K562 (cell line): ENCODE measurements at regions not wholly inside any gene's neighbourhood (a gene's known extent, or its start where the extent isn't known, plus 50 kb on each side); places are given as distances from the start of the nearest gene placed in this dataset.

ENCODE experiments used
- ATAC-seq: fragments of 200-7000 bp; cut with Tn5 transposase; 3 replicates; pipeline ENCODE4 v1.9.1; 2020; ENCODE audit warnings: moderate library complexity
- BruUV-seq: library from RNA; stranded (reverse); fragments of 400-500 nt; replicated peaks from 2 replicates; lab custom pipeline; 2021; lab: Mats Ljungman, UMichigan
- CTCF ChIA-PET: fragments of 300-600 bp; formaldehyde crosslinking; extraction: SDS; loops from one replicate; lab custom pipeline; 2021; ENCODE audit warnings: low intra/inter-chr PET ratio; lab: Yijun Ruan, JAX
- POLR2A ChIA-PET: fragments of 300-600, 350-650 bp; sonication (Branson Sonifier 250); formaldehyde crosslinking; extraction: SDS; loops from one replicate; lab custom pipeline; 2021; ENCODE audit warnings: antibody characterized with exemption, inconsistent platforms; lab: Yijun Ruan, JAX
- DNase-seq, 4 experiments: peaks; one replicate each; pipeline versions ENCODE4 v3.0.0 to v3.0.0-alpha.2; 2011 to 2018; ENCODE audit warnings: low spot score in 3 of 4, mixed read lengths in 3 of 4; ENCODE audit errors: extremely low read depth in 1 of 4
- FAIRE-seq: peaks from 2 replicates; lab custom pipeline; 2011; peaks lifted over from hg19 to GRCh38; lab: Jason Lieb, UNC
- H2AFZ ChIP-seq: 2 replicates; pipeline ENCODE4 v1.6.0; 2011; ENCODE audit warnings: low read depth, low read length, control low read depth, inconsistent platforms
- H3K27ac ChIP-seq: fragments of 200-600 bp; 3 replicates; pipeline ENCODE4 v1.8.0; 2011; ENCODE audit warnings: low read depth, mild to moderate bottlenecking, control low read depth, inconsistent platforms, low read length, moderate library complexity, mixed read lengths; ENCODE audit errors: extremely low read depth
- H3K27me3 ChIP-seq, 2 experiments: fragments of 300-600 bp in 1 of 2; 2 replicates in 1 of 2; 3 replicates in 1 of 2; pipeline versions ENCODE4 v1.6.0 to v1.8.0; 2011; ENCODE audit warnings: inconsistent platforms in 2 of 2, low read length in 2 of 2, mild to moderate bottlenecking in 1 of 2, mixed read lengths in 1 of 2, moderate library complexity in 1 of 2; ENCODE audit not compliant: control insufficient read depth in 2 of 2, insufficient read depth in 2 of 2
- H3K36me3 ChIP-seq: fragments of 300-600 bp; 3 replicates; pipeline ENCODE4 v1.8.0; 2011; ENCODE audit warnings: mild to moderate bottlenecking, low read length, inconsistent platforms; ENCODE audit not compliant: control insufficient read depth, insufficient read depth
- H3K4me1 ChIP-seq, 2 experiments: fragments of 200-600 bp in 1 of 2; replicated peaks in 1 of 2; 2 replicates in 1 of 2; 3 replicates in 1 of 2; pipeline versions ENCODE4 v1.5.1 to v1.8.0; 2011; ENCODE audit warnings: inconsistent platforms in 2 of 2, low read length in 2 of 2, mild to moderate bottlenecking in 1 of 2, mixed read lengths in 1 of 2, moderate library complexity in 1 of 2; ENCODE audit not compliant: control insufficient read depth in 2 of 2, insufficient read depth in 2 of 2
- H3K4me2 ChIP-seq: 2 replicates; pipeline ENCODE4 v1.6.1; 2011; ENCODE audit warnings: low read length, control low read depth, inconsistent platforms, mixed read lengths; ENCODE audit not compliant: insufficient read depth
- H3K4me3 ChIP-seq: fragments of 200-600 bp; sonication (generic), shearing (Covaris generic); 2 replicates; pipeline ENCODE4 v1.5.1; 2016; ENCODE audit warnings: control low read depth, inconsistent platforms
- H3K79me2 ChIP-seq: fragments of 200-600 bp; 3 replicates; pipeline ENCODE4 v1.8.0; 2011; ENCODE audit warnings: low read length, inconsistent platforms; ENCODE audit not compliant: control insufficient read depth, insufficient read depth
- H3K9ac ChIP-seq, 2 experiments: 2 replicates each; pipeline versions ENCODE4 v1.6.0 to v1.6.1; 2011; ENCODE audit warnings: low read depth in 2 of 2, low read length in 2 of 2, control low read depth in 1 of 2, inconsistent platforms in 1 of 2, mild to moderate bottlenecking in 1 of 2, mixed read lengths in 1 of 2; ENCODE audit not compliant: insufficient read depth in 1 of 2
- H3K9me1 ChIP-seq: one replicate; pipeline ENCODE4 v1.6.0; 2011; ENCODE audit warnings: inconsistent platforms, mild to moderate bottlenecking, low read length, moderate library complexity; ENCODE audit not compliant: control insufficient read depth, insufficient read depth
- H3K9me3 ChIP-seq: replicated peaks from 2 replicates; pipeline ENCODE4 v1.5.1; 2011; ENCODE audit warnings: low read depth, low read length, inconsistent platforms; ENCODE audit not compliant: control insufficient read depth, insufficient read depth
- H4K20me1 ChIP-seq: replicated peaks from 2 replicates; pipeline ENCODE4 v1.6.1; 2011; ENCODE audit warnings: low read length, inconsistent platforms, mixed read lengths; ENCODE audit not compliant: control insufficient read depth, insufficient read depth
- ARID2 ChIP-seq: fragments of 450-650 bp; IDR thresholded peaks from 2 replicates; pipeline ENCODE4 v1.6.1; 2017; ENCODE audit warnings: antibody characterized with exemption, mild to moderate bottlenecking
- ETS2 ChIP-seq: IDR thresholded peaks from 2 replicates; pipeline ENCODE4 v1.6.1; 2016; ENCODE audit warnings: borderline replicate concordance, missing genetic modification characterization, mild to moderate bottlenecking, moderate library complexity, missing compliant biosample characterization; ENCODE audit not compliant: poor library complexity, severe bottlenecking
- EWSR1 ChIP-seq: fragments of 450-650 bp; IDR thresholded peaks from 2 replicates; pipeline ENCODE4 v1.6.1; 2018; ENCODE audit warnings: borderline replicate concordance, mild to moderate bottlenecking, low read depth, moderate library complexity; ENCODE audit not compliant: partially characterized antibody
- RAD21 ChIP-seq, 2 experiments: fragments of 250-450 bp in 1 of 2; fragments of 450-650 bp in 1 of 2; sonication (Bioruptor Pico) in 1 of 2; formaldehyde crosslinking in 1 of 2; IDR thresholded peaks in 1 of 2; conservative IDR thresholded peaks in 1 of 2; 2 replicates each; pipeline versions ENCODE4 v1.4.0 to v1.8.0; 2020 to 2022; ENCODE audit warnings: mild to moderate bottlenecking in 2 of 2, moderate library complexity in 1 of 2
- TCF7 ChIP-seq: sonication (generic); IDR thresholded peaks from 2 replicates; pipeline ENCODE4 v1.6.1; 2016; ENCODE audit warnings: antibody characterized with exemption, borderline replicate concordance
- ZFP36 ChIP-seq: fragments of 150-350 bp; IDR thresholded peaks from 2 replicates; pipeline ENCODE4 v1.6.1; 2018; ENCODE audit warnings: low read length, low read depth; ENCODE audit not compliant: partially characterized antibody
- ZFPM2 ChIP-seq: fragments of 250-450 bp; sonication (Bioruptor Pico); IDR thresholded peaks from 2 replicates; pipeline ENCODE4 v1.5.1; 2022; ENCODE audit warnings: mild to moderate bottlenecking
- ZNF134 ChIP-seq: fragments of 250-450 bp; sonication (Bioruptor Pico); conservative IDR thresholded peaks from 2 replicates; pipeline ENCODE4 v1.4.0; 2020
- ZNF347 ChIP-seq: fragments of 450-650 bp; formaldehyde crosslinking; IDR thresholded peaks from 2 replicates; pipeline ENCODE4 v1.4.0; 2020; ENCODE audit warnings: low read depth, mild to moderate bottlenecking, moderate library complexity
- WGBS: fragments of 100-300 bp; shearing (Covaris generic); methylation state at CpG from one replicate; pipeline ENCODE4 v1.1.6; 2016; ENCODE audit warnings: low coverage, mixed read lengths; ENCODE audit not compliant: insufficient coverage; ENCODE audit errors: missing lambda C conversion rate; 5-methylcytosine and 5-hydroxymethylcytosine counted together
- in situ Hi-C: fragments of 300-500 bp; cut with MboI; formaldehyde crosslinking; loops from 4 replicates; pipeline ENCODE4 v1.15.0; 2018; ENCODE audit warnings: inconsistent platforms, mixed read lengths
- intact Hi-C: fragments of 100-400 bp; cut with micrococcal nuclease; formaldehyde crosslinking; loops from 2 replicates; pipeline ENCODE4 v1.14.2; 2022
- TF ChIP-seq, protein P1 (sequence below): fragments of 450-650 bp; IDR thresholded peaks from 2 replicates; pipeline ENCODE4 v1.6.1; 2018; ENCODE audit warnings: mild to moderate bottlenecking, low read depth; ENCODE audit not compliant: partially characterized antibody
- TF ChIP-seq, protein P2 (sequence below): fragments of 200-400 bp; formaldehyde crosslinking; IDR thresholded peaks from 2 replicates; pipeline ENCODE4 v1.6.1; 2017; ENCODE audit warnings: mild to moderate bottlenecking, low read depth, low read length, moderate library complexity
- TF ChIP-seq, protein P3 (sequence below): fragments of 450-650 bp; formaldehyde crosslinking; IDR thresholded peaks from 2 replicates; pipeline ENCODE4 v1.4.0; 2020; ENCODE audit warnings: mild to moderate bottlenecking, moderate library complexity

GRCh38 chr18:22666411-22666940 lies 248.8 kb upstream of the CTAGE1 start:
- peak in 1 of 4 experiments; percentile 11 for DNase-seq
- Histone ChIP-seq H3K27ac (peak overlapping the region; percentile 85; the same call in 2 of the 3 replicates), H3K27me3 (no peaks in the 10 kb centered on the region), H3K9ac (no peak overlapping the region), H3K4me3 (no peak overlapping the region), H3K9me1 (peaks cover 3% of the 10 kb centered on the region), H3K79me2 (no peaks in the 10 kb centered on the region), H2AFZ (peak overlapping the region; percentile 57), H4K20me1 (no peaks in the 10 kb centered on the region), H3K4me1 (peaks cover 3 to 30% of the 10 kb centered on the region in 2 experiments; a peak in 4 of 5 replicates), H3K36me3 (no peaks in the 10 kb centered on the region), H3K9me3 (peaks cover 2% of the 10 kb centered on the region; the same call in 1 of the 2 replicates), H3K4me2 (peak overlapping the region; percentile 64)
- in situ Hi-C loops (no loop called here), intact Hi-C loops (no loop called here)
- TF ChIP-seq, protein P1, sequence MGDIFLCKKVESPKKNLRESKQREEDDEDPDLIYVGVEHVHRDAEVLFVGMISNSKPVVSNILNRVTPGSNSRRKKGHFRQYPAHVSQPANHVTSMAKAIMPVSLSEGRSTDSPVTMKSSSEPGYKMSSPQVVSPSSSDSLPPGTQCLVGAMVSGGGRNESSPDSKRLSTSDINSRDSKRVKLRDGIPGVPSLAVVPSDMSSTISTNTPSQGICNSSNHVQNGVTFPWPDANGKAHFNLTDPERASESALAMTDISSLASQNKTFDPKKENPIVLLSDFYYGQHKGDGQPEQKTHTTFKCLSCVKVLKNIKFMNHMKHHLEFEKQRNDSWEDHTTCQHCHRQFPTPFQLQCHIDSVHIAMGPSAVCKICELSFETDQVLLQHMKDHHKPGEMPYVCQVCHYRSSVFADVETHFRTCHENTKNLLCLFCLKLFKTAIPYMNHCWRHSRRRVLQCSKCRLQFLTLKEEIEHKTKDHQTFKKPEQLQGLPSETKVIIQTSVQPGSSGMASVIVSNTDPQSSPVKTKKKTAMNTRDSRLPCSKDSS, result no peak
- TF ChIP-seq EWSR1 (no peak), ZFP36 (no peak), ZFPM2 (CRISPR knock-in tag) (no peak), ZNF134 (CRISPR knock-in tag) (no peak), ZNF347 (no peak), TCF7 (no peak), ETS2 (tag) (no peak), ARID2 (no peak), RAD21 (CRISPR knock-in tag; conservative IDR thresholded peaks at IDR 0.05 in 1 of 2, IDR thresholded peaks at IDR 0.05 in 1 of 2) (no peak)
- TF ChIP-seq, protein P2, sequence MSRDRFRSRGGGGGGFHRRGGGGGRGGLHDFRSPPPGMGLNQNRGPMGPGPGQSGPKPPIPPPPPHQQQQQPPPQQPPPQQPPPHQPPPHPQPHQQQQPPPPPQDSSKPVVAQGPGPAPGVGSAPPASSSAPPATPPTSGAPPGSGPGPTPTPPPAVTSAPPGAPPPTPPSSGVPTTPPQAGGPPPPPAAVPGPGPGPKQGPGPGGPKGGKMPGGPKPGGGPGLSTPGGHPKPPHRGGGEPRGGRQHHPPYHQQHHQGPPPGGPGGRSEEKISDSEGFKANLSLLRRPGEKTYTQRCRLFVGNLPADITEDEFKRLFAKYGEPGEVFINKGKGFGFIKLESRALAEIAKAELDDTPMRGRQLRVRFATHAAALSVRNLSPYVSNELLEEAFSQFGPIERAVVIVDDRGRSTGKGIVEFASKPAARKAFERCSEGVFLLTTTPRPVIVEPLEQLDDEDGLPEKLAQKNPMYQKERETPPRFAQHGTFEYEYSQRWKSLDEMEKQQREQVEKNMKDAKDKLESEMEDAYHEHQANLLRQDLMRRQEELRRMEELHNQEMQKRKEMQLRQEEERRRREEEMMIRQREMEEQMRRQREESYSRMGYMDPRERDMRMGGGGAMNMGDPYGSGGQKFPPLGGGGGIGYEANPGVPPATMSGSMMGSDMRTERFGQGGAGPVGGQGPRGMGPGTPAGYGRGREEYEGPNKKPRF, result no peak
- TF ChIP-seq, protein P3, sequence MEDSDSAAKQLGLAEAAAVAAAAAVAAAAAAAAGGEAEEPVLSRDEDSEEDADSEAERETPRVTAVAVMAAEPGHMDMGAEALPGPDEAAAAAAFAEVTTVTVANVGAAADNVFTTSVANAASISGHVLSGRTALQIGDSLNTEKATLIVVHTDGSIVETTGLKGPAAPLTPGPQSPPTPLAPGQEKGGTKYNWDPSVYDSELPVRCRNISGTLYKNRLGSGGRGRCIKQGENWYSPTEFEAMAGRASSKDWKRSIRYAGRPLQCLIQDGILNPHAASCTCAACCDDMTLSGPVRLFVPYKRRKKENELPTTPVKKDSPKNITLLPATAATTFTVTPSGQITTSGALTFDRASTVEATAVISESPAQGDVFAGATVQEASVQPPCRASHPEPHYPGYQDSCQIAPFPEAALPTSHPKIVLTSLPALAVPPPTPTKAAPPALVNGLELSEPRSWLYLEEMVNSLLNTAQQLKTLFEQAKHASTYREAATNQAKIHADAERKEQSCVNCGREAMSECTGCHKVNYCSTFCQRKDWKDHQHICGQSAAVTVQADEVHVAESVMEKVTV (CRISPR knock-in tag), result no peak
- WGBS, result 29% methylated on average over 4 of the region's 4 CpGs
- no TSS peak for BruUV-seq
- ATAC-seq, result no peak
- ChIA-PET CTCF (no interaction called here), POLR2A (no interaction called here)
- FAIRE-seq, result peak; percentile 35
